Upper lobe of left lung (tissue), 6 donors: ENCODE measurements at regions not wholly inside any gene's neighbourhood (a gene's known extent, or its start where the extent isn't known, plus 50 kb on each side); places are given as distances from the start of the nearest gene placed in this dataset.
"Not testable (repeated sequence)": the region's sequence is repeated elsewhere in the genome, so short reads cannot be mapped to it uniquely, and the experiment has no call there.

Experiments used
- ATAC-seq, 2 donors: fragments of 200-7000 bp; cut with Tn5 transposase; one replicate each; pipeline ENCODE4 v1.9.1; 2022; ENCODE audit warnings: mild to moderate bottlenecking in 2 of 2, moderate library complexity in 2 of 2; ENCODE audit not compliant: low FRiP score in 2 of 2
- DNase-seq, 2 donors: peaks; one replicate each; pipeline ENCODE4 v3.0.0-alpha.2; 2019 to 2020
- H3K27ac ChIP-seq, 4 donors: fragments of 200-600 bp; sonication (generic); one replicate each; pipeline ENCODE4 v1.5.1; 2016 to 2019
- H3K27me3 ChIP-seq, 4 donors: fragments of 200-600 bp; sonication (generic); one replicate each; pipeline ENCODE4 v1.5.1; 2017 to 2019
- H3K36me3 ChIP-seq, 4 donors: fragments of 200-600 bp; sonication (generic); one replicate each; pipeline ENCODE4 v1.5.1; 2016 to 2019
- H3K4me1 ChIP-seq, 4 donors: fragments of 200-600 bp; sonication (generic); one replicate each; pipeline ENCODE4 v1.5.1; 2018 to 2019
- H3K4me3 ChIP-seq, 4 donors: fragments of 200-600 bp; sonication (generic); one replicate each; pipeline ENCODE4 v1.5.1; 2017 to 2019; ENCODE audit warnings: mild to moderate bottlenecking in 2 of 4, moderate library complexity in 1 of 4
- H3K9me3 ChIP-seq, 4 donors: fragments of 200-600 bp; sonication (generic); one replicate each; pipeline ENCODE4 v1.5.1; 2018 to 2019
- EP300 ChIP-seq, 4 donors: sonication (generic); formaldehyde crosslinking; IDR thresholded peaks; one replicate each; pipeline ENCODE4 v1.5.1; 2017; ENCODE audit warnings: antibody characterized with exemption in 4 of 4, control low read depth in 2 of 4
- POLR2A ChIP-seq, 4 donors: fragments of 450-650 bp; IDR thresholded peaks; one replicate each; pipeline ENCODE4 v1.5.1; 2016 to 2017; ENCODE audit warnings: antibody characterized with exemption in 4 of 4, mild to moderate bottlenecking in 2 of 4
- POLR2AphosphoS5 ChIP-seq, 2 donors: sonication (generic); formaldehyde crosslinking; IDR thresholded peaks; one replicate each; pipeline ENCODE4 v1.5.1; 2017; ENCODE audit warnings: antibody characterized with exemption in 2 of 2
- WGBS, 2 donors: methylation state at CpG; one replicate each; pipeline ENCODE4 v1.1.5; 2017 to 2018; 5-methylcytosine and 5-hydroxymethylcytosine counted together
- TF ChIP-seq, protein P1 (sequence below), 6 experiments: fragments of 450-650 bp in 4 of 6; fragments of 200-600 bp in 2 of 6; sonication (generic) in 2 of 6; IDR thresholded peaks; one replicate each; pipeline ENCODE4 v1.5.1; 2016 to 2019; ENCODE audit warnings: antibody characterized with exemption in 6 of 6
- donor health status: DM: no; HTN: no; CAD: no; lungs with moderate emphysema.
- donor health status: DM: no; HTN: yes; CAD: no; lungs with severe emphysema.

DNA sequence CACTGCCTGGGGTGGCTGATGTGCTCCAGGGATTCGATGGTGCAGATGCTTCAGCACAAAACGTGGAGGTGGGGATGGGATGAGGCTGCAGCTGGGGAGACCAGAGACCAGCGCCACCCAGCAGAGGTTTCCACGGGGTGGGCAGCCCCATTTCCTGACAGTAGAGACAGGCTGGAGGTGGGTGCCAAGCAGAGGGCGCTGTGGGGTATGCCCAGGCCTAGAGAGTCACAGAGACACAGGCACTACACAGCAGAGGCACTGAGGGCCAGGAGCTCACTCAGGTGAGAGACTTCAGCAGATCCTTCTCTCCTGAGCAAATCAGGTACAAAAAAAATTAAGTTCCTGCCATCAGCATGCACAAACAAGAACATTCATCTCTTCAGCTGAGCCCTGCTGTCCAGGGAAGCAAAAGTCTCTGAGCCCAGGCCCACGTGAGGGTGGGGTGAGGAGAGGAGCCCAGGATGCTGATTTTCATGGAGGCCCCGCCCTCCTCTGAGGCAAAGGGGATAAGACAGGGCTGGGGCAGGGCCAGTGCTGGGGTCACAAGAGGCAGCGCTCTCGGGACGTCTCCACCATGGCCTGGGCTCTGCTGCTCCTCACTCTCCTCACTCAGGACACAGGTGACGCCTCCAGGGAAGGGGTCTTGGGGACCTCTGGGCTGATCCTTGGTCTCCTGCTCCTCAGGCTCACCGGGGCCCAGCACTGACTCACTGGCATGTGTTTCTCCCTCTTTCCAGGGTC lies 53.1 kb downstream of the GGTLC2 start:
- peaks cover 4 to 17% (median 11%) of the 10 kb centered on the region in 4 donors for H3K4me1 ChIP-seq
- no peaks in the 10 kb centered on the region for H3K9me3 ChIP-seq
- no peaks in the 10 kb centered on the region for H3K27me3 ChIP-seq
- TF ChIP-seq, protein P1, sequence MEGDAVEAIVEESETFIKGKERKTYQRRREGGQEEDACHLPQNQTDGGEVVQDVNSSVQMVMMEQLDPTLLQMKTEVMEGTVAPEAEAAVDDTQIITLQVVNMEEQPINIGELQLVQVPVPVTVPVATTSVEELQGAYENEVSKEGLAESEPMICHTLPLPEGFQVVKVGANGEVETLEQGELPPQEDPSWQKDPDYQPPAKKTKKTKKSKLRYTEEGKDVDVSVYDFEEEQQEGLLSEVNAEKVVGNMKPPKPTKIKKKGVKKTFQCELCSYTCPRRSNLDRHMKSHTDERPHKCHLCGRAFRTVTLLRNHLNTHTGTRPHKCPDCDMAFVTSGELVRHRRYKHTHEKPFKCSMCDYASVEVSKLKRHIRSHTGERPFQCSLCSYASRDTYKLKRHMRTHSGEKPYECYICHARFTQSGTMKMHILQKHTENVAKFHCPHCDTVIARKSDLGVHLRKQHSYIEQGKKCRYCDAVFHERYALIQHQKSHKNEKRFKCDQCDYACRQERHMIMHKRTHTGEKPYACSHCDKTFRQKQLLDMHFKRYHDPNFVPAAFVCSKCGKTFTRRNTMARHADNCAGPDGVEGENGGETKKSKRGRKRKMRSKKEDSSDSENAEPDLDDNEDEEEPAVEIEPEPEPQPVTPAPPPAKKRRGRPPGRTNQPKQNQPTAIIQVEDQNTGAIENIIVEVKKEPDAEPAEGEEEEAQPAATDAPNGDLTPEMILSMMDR (IDR thresholded peaks at IDR 0.05) = no peak
- TF ChIP-seq POLR2A (IDR thresholded peaks at IDR 0.05) (no peak), EP300 (IDR thresholded peaks at IDR 0.05) (no peak), POLR2AphosphoS5 (IDR thresholded peaks at IDR 0.05) (no peak)
- no peak overlapping the region for H3K4me3 ChIP-seq
- DNase-seq = peak in 1 of 2 donors; percentile 34
- WGBS, 2 donors = 79 to 89% methylated on average over 9 to 12 of the region's 12 CpGs
- H3K36me3 ChIP-seq = no peaks in the 10 kb centered on the region
- H3K27ac ChIP-seq = no peak overlapping the region
- ATAC-seq = no peak

DNA sequence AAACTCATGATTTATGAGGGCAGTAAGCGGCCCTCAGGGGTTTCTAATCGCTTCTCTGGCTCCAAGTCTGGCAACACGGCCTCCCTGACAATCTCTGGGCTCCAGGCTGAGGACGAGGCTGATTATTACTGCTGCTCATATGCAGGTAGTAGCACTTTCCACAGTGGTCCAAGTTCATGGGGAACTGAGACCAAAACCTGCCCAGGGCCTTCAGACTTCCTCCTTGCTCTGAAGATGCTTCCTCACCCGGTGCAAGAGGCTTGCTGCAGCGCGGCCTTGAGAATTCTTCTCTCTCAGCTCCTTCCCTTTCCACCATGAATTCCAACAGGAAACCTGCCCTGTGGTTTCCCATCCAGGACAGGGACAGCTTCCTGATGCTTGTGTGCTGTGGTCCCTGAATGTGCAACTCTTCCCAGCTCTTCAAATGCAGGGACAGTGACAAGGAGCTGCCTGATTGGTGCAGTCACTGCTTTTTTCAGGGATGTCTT lies 53.9 kb downstream of the GGTLC2 start:
- no peaks in the 10 kb centered on the region for H3K36me3 ChIP-seq
- 76 to 90% methylated on average over 3 to 7 of the region's 7 CpGs for WGBS, 2 donors
- TF ChIP-seq POLR2A (IDR thresholded peaks at IDR 0.05) (no peak), POLR2AphosphoS5 (IDR thresholded peaks at IDR 0.05) (no peak), EP300 (IDR thresholded peaks at IDR 0.05) (no peak)
- TF ChIP-seq, protein P1 (IDR thresholded peaks at IDR 0.05) = no peak
- ATAC-seq = no peak
- H3K9me3 ChIP-seq = no peaks in the 10 kb centered on the region
- peaks cover 0 to 12% (median 7%) of the 10 kb centered on the region in 4 donors for H3K4me1 ChIP-seq
- H3K27ac ChIP-seq = no peak overlapping the region
- DNase-seq = no peak
- no peak overlapping the region for H3K4me3 ChIP-seq
- H3K27me3 ChIP-seq = no peaks in the 10 kb centered on the region

DNA sequence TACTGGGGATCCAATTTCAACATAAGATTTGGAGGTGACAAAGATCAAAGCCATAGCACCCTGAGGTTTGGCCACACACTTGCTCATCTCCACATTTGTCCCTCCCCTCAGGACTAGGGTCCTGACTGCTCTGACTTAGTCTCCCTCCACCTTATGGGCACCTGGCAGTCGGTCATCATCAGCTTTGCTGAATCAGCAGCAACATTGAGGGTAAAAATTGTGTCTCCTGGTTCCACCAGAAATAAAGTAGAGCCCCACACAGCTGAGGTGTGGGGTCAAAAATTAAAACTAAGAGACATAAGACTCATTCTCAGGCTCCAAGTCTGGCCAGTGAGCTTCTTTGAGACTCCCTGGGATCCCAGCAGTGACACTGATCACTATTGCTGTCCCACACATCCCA lies 56.2 kb downstream of the GGTLC2 start:
- Histone ChIP-seq H3K36me3 (no peaks in the 10 kb centered on the region), H3K4me3 (no peak overlapping the region), H3K4me1 (no peaks in the 10 kb centered on the region), H3K9me3 (no peaks in the 10 kb centered on the region), H3K27me3 (no peaks in the 10 kb centered on the region), H3K27ac (no peak overlapping the region)
- 88 to 100% methylated on average over 1 of the region's 1 CpG for WGBS, 2 donors
- no peak for TF ChIP-seq POLR2A (IDR thresholded peaks at IDR 0.05)
- TF ChIP-seq, protein P1 (IDR thresholded peaks at IDR 0.05) = no peak
- TF ChIP-seq EP300 (IDR thresholded peaks at IDR 0.05) = no peak
- no peak for TF ChIP-seq POLR2AphosphoS5 (IDR thresholded peaks at IDR 0.05)
- no peak for DNase-seq
- ATAC-seq = no peak

DNA sequence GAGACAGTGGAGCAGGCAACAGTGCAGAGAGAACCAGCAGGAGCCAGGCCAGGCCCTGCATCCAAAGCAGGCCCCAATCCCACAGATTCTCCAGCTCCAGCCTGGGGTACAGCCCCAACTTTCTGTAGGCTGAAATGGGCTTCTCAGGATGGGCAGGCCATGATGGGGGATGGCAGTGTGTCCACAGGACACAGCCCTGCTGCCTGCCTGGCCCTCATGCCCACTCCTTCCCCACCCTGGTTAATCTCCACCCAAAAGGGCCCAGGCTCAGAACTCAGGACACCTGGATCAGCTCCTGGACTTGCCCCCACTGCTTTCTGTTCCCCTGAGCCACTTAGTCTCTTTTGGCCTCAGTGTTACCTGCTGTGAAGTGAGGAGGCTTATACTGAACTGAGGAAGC lies 57.1 kb downstream of the GGTLC2 start:
- DNase-seq = peak in 1 of 2 donors; percentile 32
- ATAC-seq, H3K36me3 ChIP-seq: not testable (repeated sequence)

DNA sequence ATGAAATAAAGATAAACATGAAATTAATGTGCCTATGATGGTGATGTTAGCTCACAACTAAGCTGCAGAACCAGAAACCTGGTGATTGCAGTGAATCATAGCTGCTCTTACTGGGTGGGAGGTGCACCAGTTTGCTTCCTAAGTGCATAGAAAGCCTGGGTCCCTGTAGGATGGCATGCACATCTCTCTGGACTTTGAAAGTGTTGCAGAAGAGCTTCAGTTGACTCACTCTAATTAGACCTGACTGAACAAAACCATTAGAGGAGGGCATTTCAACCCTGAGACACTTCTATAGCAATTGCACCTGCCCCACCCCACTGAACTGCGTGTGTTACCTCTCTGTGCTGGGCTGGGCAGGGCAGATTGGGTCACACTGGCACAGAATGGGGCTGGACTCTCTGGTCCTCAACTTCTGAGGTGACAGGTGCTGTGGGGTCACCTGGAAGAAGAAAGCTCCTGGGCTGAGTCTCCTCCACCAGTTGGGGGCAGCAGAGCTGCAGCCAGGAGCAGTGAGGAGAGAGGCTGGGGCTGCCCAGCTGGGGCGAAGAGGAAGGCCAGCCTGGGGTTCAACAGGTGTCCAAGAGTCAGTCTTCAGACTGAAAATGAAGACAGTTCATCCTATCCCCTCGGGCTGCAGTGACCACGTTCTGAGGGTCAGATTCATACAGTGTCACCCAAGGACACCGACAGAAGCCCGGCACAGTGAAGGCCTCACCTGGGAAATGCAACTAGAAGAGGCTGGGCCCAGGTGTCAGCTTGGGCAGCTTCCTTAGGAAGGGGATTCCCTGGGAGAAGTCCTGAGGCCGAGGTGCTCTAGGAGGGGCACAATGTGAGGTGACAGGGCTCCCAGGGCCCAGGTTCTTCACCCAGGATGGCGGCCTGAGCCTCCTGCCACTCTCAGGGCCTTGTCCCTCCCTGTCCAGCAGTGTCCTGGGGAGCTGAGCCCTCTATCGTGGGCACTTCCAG lies 58.1 kb downstream of the GGTLC2 start:
- H3K4me1 ChIP-seq = no peaks in the 10 kb centered on the region
- WGBS, 2 donors = 77 to 93% methylated on average over 3 to 9 of the region's 9 CpGs
- H3K27ac ChIP-seq = no peak overlapping the region
- no peaks in the 10 kb centered on the region for H3K27me3 ChIP-seq
- peak in 1 of 2 donors; percentile 13 for DNase-seq
- no peaks in the 10 kb centered on the region for H3K9me3 ChIP-seq
- no peak overlapping the region for H3K4me3 ChIP-seq
- no peak for TF ChIP-seq POLR2AphosphoS5 (IDR thresholded peaks at IDR 0.05)
- no peak for TF ChIP-seq EP300 (IDR thresholded peaks at IDR 0.05)
- TF ChIP-seq, protein P1 (IDR thresholded peaks at IDR 0.05) = peak in 1 of 6 experiments; percentile 10
- no peak for TF ChIP-seq POLR2A (IDR thresholded peaks at IDR 0.05)
- peak in 1 of 2 donors; percentile 11 for ATAC-seq
- no peaks in the 10 kb centered on the region for H3K36me3 ChIP-seq

More for the DNA sequence above, 57.1 kb downstream of the GGTLC2 start:
- not testable (repeated sequence) for H3K4me3 ChIP-seq, H3K9me3 ChIP-seq, H3K27ac ChIP-seq, H3K4me1 ChIP-seq, H3K27me3 ChIP-seq
